NCI-H128 (cell line): ENCODE measurements at regions not wholly inside any gene's neighbourhood (a gene's known extent, or its start where the extent isn't known, plus 50 kb on each side); places are given as distances from the start of the nearest gene placed in this dataset.
"Not testable (repeated sequence)": the region's sequence is repeated elsewhere in the genome, so short reads cannot be mapped to it uniquely, and the experiment has no call there.

Source experiments
- DNase-seq: peaks from one replicate; lab custom pipeline; 2025; ENCODE audit not compliant: unreplicated experiment; lab: John Stamatoyannopoulos, UW

DNA sequence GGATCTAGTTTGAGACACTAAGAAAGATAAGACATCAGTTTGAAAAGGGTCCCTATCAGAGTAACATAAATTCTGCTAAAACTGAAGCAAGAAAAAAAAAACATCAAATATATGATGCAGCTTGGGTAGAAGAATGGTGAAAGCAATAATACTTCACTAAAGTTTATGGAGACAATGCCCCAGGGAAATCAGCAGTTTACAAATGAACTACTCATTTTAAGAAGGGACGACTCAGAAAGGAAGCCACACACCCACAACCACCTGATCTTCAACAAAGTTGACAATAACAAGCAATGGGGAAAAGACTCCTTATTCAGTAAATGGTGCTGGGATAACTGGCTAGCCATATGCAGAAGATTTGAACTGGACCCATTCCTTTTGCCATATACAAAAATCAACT, 143.5 kb downstream of the TPBG start:
- no peak for DNase-seq

DNA sequence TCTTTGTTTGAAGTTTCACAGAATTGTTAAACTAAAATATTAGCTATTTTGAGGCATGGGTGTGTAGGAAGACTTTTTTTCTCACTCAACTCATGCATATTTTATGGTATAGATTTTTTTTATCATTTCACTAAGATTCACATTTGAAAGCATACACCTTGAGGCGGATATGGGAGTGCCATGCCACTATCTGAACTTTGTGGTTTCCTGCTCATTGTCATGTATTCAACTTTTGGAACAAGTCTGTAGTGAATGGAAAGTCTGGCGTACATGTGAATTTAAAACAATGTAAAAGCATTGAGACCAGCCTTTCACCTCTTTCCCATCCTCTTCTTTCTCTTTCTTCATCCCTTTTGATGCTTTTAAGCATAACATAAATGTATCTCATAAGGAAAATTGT, 147.9 kb downstream of the TPBG start:
- DNase-seq, result no peak

DNA sequence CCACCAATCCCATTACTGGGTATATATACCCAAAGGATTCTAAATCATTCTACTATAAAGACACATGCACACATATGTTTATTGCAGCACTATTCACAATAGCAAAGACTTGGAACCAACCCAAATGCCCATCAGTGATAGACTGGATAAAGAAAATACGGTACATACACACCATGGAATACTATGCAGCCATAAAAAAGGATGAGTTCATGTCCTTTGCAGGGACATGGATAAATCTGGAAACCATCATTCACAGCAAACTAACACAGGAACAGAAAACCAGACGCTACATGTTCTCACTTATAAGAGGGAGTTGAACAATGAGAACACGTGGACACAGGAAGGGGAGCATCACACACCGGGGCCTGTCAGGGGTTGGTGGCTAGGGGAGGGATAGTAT, 154.3 kb downstream of the TPBG start:
- DNase-seq, result not testable (repeated sequence)

DNA sequence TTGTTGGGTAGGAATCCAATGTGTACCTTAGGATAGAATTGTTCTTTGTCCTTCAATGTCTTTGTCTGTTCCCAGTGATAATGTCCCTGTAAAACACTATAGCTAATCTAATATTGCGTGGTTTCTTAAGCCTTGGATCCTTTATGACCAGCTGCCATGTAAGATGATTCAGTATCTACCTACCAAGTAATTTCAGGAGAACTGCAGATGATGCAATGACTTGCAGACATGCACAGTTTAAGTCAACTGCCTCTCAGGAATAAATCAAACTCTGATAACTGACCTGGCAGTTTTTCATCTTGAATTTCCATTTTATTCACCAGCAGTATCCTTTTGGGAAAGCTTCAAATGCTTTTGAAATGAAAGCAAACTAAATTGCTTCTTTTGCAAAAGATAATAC, 157.8 kb downstream of the TPBG start:
- no peak for DNase-seq

DNA sequence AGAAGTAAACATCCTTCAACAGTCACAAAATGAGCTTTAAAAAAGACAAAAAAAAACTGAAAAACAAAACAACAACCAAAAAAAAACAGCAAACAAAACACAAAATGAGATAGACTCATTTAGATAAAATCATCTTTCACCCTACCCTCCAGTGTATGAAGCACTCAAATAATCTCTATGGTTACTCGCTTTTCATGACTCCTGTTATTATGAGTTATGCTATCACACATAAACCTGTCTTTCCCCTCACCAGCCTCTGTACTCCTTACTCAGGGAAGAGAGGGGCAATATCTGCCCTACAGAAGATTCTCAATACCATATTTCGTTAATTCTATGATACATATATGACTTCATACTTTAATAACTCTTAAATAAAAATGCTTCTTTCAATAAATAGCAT, 158.2 kb downstream of the TPBG start:
- DNase-seq, result no peak

DNA sequence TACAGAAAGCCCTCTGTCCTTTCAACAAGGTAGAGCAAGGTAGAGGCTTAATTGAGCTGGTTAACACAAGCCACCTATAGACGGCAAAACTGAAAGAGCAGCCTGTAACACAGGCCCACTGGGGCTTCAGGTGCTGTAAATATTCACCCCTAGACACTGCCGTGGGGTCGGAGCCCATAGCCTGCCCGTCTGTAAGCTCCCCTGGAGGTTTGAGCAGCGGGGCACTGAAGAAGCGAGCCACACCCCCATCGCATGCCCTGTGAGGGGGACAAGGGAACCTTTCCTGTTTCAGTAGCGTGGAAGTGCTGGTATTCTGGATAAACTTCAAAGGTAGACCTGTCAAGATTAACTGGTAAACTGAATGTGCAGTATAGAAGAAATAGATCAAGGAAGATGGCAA, 160.4 kb downstream of the TPBG start:
- DNase-seq, result no peak

DNA sequence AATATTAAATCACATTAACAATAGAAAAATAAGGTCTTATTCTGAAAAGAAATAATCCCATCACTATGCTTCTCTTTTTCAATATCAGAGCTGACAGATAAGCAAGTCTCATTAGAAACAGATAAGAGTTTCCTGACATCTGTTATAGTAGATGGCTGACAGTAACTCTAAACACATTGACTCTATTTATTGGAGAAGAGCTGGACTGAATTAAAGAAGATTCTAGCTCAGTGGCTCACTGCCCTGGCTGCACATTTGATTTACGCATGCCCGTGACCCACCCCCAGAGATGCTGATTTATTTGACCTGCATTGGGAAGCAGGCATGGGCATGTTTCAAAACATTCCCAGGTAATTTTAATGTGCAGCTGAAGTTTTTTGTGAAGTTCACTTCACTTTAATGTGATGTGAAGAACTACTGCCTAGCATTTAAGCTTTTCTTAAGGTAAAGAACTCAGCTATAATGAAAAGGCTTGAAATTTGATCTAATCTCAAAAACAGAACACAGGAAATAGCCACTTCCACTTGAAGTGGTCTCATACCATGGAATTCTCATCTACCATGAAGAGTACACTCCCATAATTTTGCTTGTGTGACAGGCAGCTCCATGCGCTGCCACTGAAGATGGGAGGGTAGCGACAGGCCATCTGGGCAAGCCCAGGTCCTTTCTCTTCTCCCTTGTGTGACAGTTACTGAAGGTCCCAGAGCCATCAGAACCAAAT, 162.3 kb downstream of the TPBG start:
- peak; percentile 32 for DNase-seq

DNA sequence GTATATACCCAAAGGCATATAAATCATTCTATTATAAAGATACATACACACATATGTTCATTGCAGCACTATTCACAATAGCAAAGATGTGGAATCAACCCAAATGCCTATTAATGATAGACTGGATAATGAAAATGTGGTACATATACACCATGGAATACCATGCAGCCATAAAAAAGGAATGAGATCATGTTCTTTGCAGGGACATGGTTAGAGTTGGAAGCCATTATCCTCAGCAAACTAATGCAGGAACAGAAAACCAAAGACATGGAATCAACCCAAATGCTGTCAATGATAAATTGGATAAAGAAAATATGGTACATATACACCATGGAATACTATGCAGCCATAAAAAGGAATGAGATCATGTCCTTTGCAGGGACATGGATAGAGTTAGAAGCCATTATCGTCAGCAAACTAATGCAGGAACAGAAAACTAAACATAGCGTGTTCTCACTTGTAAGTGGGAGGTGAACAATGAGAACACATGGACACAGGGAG, 166.4 kb downstream of the TPBG start:
- not testable (repeated sequence) for DNase-seq

DNA sequence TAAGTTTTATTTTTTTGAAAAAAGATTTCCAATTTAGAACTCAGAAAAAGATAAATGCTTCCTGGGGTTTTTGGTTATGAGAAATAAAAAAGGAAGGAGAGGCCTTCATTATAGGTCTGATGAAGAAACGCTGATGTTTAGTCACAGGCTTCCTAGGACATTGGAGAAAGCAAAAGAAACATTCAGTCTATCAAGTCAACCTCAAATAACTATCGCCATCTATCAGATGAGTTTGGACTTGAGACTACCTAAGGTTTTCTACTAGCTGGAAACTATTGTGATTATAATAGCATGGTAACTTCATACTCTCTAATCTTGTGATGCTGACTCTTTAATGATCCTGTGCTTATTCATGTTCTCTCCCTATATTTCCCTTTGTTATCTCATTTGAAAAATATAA, 171.3 kb downstream of the TPBG start:
- no peak for DNase-seq

DNA sequence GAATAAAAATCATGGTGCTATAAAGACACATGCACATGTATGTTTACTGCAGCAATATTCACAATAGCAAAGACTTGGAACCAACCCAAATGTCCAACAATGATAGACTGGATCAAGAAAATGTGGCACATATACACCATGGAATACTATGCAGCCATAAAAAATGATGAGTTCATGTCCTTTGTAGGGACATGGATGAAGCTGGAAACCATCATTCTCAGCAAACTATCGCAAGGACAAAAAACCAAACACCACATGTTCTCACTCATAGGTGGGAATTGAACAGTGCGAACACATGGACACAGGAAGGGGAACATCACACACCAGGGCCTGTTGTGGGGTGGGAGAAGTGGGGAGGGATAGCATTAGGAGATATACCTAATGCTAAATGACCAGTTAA, 185.9 kb downstream of the TPBG start:
- DNase-seq, result not testable (repeated sequence)

DNA sequence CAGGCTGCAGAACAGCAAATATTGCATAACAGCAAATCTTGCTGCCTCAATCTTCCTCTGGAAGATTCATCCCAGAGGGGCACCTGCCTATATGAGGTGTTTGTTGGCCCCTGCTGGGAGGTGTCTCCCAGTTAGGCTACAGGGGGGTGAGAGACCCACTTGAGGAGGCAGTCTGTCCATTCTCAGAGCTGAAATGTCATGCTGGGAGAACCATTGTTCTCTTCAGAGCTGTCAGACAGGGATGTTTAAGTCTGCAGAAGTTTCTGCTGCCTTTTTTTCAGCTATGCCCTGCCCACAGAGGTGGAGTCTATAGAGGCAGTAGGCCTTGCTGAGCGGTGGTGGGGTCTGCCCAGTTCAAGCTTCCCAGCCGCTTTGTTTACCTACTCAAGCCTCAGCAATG, 187.7 kb downstream of the TPBG start:
- DNase-seq, result not testable (repeated sequence)

DNA sequence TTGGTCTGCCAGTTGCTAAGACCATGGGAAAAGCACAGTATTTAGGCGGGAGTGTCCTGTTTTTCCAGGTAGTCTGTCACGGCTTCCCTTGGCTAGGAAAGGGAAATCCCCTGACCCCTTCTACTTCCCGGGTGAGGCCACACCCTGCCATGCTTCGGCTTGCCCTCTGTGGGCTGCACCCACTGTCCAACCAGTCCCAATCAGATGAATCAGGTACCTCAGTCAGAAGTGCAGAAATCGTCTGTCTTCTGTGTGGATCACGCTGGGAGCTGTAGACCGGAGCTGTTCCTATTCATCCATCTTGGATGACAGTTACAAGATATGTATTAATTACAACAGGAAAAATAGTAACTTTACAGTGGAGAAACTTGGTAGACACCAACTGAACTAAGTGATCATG, 188.2 kb downstream of the TPBG start:
- DNase-seq, result no peak

DNA sequence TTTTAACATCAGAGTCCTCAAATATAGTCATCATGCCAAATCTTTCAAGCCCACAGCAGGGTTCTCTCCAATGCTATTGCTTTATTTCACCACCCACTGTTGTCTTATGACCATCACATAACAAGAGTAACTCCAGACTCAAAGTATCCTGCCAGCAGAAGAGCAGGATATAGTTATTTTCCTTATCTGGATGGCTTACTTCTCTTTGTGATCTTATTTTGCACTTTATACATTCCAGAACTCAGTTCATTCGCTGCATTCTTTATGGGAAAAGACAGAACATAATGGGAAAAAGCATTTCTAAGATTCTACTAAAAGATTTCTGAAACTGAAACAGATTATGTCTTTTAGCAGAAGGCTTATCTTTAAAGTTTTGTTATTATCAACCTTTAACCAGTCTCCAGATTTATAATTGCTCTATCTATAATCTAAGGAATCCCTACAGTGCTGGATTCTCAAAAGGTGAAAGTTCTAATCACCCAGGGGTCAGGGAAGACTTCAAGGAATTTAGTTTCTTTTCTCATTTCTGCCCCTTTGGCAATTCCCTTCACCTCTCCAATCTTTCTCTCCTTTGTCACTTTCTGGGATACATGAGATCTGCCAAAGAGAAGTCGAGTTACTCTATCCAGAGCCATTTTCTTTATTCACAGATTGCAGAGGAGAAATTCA, 190.4 kb downstream of the TPBG start:
- no peak for DNase-seq

DNA sequence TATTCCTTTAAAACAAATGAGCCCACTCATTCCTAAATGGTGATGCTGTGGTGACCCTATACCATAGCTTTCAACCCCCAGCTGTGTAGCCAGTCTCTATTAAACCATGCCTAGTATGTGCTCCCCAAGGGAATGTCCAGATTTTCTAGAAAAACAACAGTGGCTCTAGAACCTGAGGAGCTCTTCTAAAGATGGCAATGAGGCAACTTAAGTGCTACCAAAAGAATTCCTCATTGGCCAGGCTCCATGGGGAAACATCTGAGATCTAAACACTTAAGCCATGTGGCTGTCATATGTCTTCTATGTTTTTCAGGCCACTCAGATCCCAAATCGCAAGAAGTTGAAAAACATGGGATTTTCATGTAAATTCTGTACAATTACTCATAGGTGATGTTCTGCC, 191.0 kb downstream of the TPBG start:
- no peak for DNase-seq

DNA sequence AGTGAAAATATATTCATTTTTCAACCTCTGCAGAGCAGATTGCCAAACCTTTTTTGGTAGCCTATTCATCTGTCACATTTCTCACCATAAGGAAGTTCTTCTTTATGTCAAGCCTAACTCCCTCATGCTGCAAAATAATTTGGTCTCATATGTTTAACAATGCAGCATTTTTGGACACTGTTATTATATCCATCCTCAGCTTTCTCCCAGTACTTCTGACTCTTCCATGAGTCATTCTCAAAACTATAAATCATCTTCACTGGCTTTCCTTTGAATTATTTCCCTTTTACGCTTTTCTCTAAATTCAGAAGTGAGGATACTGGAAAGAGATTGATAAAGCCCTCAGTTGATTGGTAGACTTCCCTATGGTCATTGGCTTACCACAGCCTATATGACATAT, 192.2 kb downstream of the TPBG start:
- no peak for DNase-seq

DNA sequence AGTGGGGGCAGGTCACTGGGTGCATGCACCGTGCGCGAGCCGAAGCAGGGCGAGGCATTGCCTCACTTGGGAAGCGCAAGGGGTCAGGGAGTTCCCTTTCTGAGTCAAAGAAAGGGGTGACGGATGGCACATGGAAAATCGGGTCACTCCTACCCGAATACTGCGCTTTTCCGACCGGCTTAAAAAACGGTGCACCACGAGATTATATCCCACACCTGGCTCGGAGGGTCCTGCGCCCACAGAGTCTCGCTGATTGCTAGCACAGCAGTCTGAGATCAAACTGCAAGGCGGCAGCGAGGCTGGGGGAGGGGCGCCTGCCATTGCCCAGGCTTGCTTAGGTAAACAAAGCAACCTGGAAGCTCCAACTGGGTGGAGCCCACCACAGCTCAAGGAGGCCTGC, 194.9 kb downstream of the TPBG start:
- not testable (repeated sequence) for DNase-seq

DNA sequence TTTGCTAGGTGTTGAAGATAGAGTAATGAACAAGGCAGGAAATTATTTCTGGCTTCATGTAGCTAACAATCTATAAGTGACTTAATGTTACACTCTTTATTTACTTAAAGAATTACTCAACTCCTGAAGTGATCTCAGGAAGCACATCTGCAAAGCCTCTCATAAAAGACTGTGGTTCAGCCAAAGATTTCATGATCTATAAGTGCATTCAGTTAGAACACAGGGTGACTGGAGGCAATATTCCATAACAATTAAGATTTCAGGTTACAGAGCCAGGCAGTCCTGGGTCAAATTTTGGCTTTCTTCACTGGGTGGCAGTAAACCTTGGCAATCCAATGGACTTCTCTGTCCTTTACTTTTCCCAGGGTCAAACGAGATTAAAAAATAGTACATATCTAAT, 204.0 kb downstream of the TPBG start:
- no peak for DNase-seq

DNA sequence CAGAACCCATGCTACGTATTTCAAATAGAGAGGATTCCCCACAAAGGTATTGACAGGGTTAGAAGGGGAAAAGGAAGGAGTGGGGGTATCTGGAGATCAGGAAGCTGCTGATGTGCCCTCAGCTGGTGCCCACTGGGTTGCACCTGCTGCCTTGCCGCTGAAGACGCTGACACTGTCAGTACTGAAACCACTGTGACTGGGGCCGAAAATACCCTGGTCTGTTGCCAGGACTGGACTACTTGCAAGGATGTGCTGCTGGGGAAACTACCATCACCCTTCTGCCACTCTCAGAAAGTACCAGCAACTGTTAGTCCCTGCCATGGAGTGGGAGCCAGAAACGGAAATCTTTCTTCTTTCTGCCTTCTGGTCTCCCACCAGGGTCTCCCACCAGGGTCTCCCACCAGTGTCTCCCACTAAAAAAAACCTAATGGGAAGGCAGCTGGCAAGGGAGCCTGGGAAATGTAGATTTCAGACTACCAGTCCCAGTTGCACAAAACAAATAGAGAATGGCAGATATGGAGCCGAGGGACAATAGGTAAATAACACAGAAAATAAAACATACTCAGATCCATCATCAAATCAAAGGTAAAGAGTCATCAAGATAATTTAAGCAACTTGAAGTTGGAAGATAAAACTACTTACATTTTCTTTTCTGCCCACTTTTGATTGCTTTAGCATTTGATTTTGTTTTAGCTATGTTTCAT, 204.8 kb downstream of the TPBG start:
- no peak for DNase-seq

DNA sequence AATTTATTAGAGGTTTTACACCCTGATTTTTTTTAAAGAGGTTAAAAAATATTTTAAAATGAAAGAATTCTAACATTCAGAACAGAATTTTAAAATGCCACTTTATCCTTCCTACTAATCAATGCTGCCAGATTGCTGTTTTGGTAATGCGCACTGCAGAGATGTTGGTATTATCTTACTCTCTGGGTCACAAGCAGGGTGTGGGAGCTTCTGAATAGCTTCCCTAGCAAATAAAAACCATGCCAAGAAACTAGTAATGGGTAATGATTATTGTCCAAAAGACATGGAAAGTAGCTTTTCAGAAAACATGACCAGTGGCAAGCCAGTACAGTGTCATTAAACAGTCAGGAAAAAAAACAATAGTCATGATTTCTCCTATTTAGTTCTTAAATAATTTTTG, 205.4 kb downstream of the TPBG start:
- DNase-seq, result no peak

DNA sequence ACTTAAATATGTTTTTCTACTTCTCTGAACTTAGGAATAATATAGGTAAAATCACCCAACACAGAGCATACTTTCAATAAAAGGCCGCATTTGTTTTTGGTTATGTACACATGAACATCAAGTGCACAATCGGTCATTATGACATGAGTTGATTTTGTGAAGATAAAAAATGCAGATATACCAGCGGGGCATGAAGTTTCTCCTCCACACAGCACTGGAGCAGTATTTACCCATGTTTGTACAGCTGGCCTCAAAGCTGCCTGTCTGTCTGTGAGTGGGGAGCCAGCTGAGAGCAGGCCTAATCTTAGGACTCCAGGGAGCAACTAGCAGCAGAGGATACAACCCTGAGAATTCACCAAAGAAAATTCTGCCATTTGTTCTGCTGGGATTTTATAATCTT, 206.5 kb downstream of the TPBG start:
- no peak for DNase-seq

DNA sequence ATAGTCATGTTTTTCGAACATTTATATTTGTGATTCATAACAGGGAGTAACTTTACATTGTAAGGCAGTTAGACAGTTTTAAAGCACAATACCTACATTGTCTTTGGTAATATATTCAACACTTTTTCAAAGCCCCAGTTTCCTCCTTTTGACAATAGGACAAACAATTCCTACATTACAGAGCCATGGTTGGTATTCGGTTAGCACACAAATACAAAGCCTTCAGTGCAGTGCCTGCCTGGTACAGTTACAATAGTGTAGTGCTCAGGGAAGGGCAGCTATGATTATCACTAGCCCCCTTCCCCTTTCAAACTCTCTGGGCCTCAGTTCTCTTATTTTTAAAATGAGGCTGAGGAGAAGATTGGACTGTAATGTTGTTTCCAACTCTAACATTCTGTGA, 207.8 kb downstream of the TPBG start:
- no peak for DNase-seq
